ENCODE measurements at regions not wholly inside any gene's neighbourhood (a gene's known extent, or its start where the extent isn't known, plus 50 kb on each side); places are given as distances from the start of the nearest gene placed in this dataset.

DNA sequence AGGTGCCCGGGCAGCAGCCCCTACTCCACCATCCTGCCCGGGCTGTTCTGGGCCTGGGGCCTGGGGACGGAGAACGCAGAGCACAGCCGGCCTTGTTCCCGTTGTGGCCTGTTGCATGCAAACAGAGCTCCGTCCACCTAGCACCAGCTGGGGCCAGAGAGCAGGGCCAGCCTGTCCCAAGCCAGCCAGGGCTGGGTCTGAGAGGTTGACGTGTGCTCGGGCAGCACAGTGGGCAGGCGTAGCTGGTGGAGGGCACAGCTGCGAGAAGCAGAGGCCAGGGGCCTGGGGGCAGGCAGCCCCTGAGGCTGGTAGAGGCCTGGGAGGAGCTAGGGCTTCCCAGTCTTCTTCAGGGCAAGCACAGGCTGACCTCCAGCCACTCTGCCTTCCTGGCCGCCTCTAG lies 1192.6 kb downstream of the BRD1 start:
- no peak for DNase-seq (ENCODE audit: low read depth in 1 of 2, low spot score in 1 of 2)
- Histone ChIP-seq H3K27ac (replicated peaks) (no peak overlapping the region), H3K4me3 (replicated peaks; ENCODE audit: insufficient read depth, low read length) (no peak overlapping the region), H3K27me3 (ENCODE audit: insufficient read depth, poor library complexity, severe bottlenecking) (no peaks in the 10 kb centered on the region)
- no peak for TF ChIP-seq SPI1 (IDR thresholded peaks at IDR 0.05; ENCODE audit: borderline replicate concordance, low read depth)
- TF ChIP-seq, protein P1, sequence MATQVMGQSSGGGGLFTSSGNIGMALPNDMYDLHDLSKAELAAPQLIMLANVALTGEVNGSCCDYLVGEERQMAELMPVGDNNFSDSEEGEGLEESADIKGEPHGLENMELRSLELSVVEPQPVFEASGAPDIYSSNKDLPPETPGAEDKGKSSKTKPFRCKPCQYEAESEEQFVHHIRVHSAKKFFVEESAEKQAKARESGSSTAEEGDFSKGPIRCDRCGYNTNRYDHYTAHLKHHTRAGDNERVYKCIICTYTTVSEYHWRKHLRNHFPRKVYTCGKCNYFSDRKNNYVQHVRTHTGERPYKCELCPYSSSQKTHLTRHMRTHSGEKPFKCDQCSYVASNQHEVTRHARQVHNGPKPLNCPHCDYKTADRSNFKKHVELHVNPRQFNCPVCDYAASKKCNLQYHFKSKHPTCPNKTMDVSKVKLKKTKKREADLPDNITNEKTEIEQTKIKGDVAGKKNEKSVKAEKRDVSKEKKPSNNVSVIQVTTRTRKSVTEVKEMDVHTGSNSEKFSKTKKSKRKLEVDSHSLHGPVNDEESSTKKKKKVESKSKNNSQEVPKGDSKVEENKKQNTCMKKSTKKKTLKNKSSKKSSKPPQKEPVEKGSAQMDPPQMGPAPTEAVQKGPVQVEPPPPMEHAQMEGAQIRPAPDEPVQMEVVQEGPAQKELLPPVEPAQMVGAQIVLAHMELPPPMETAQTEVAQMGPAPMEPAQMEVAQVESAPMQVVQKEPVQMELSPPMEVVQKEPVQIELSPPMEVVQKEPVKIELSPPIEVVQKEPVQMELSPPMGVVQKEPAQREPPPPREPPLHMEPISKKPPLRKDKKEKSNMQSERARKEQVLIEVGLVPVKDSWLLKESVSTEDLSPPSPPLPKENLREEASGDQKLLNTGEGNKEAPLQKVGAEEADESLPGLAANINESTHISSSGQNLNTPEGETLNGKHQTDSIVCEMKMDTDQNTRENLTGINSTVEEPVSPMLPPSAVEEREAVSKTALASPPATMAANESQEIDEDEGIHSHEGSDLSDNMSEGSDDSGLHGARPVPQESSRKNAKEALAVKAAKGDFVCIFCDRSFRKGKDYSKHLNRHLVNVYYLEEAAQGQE (IDR thresholded peaks at IDR 0.05; ENCODE audit: insufficient replicate concordance, low read depth) = no peak
- TF ChIP-seq, protein P2, sequence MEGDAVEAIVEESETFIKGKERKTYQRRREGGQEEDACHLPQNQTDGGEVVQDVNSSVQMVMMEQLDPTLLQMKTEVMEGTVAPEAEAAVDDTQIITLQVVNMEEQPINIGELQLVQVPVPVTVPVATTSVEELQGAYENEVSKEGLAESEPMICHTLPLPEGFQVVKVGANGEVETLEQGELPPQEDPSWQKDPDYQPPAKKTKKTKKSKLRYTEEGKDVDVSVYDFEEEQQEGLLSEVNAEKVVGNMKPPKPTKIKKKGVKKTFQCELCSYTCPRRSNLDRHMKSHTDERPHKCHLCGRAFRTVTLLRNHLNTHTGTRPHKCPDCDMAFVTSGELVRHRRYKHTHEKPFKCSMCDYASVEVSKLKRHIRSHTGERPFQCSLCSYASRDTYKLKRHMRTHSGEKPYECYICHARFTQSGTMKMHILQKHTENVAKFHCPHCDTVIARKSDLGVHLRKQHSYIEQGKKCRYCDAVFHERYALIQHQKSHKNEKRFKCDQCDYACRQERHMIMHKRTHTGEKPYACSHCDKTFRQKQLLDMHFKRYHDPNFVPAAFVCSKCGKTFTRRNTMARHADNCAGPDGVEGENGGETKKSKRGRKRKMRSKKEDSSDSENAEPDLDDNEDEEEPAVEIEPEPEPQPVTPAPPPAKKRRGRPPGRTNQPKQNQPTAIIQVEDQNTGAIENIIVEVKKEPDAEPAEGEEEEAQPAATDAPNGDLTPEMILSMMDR (IDR thresholded peaks at IDR 0.05; ENCODE audit: insufficient read depth, low read length) = no peak
- TF ChIP-seq GABPA (IDR thresholded peaks at IDR 0.05; ENCODE audit: low read depth) = no peak
- no peak for TF ChIP-seq POLR2AphosphoS5 (IDR thresholded peaks at IDR 0.05; ENCODE audit: low read depth)

DNA sequence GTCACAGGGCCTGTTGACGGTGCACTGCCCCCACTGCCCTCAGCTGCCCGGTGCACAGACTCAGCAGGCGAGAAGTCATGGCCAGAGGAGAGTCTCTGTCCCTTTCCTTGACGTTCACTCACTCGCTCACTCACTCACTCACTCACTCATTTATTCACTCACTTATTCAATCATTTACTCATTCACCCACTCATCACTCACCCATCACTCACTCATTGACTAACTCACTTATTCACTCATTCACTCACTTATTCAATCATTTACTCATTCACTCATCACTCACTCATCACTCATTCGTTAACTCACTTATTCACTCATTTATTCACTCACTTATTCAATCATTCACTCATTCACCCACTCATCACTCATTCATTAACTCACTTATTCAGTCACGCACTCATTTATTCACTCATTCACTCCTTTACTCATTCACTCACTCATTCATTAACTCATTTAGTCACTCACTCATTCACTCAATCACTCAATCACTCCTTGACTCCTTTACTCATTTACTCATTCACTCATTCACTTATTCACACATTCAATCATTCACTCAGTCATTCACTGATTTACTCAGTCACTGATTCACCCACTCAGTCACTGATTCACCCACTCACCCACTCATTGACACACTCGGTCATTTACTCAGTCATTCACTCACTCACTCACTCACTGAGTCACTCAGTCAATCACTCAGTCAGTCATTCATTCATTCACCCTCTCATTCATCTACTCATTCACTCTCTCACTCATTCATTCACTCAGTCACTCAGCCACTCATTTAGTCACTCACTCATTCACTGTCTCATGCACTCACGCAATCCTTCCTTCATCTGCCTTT lies 1193.5 kb downstream of the BRD1 start:
- TF ChIP-seq, protein P1 (IDR thresholded peaks at IDR 0.05; ENCODE audit: insufficient replicate concordance, low read depth) = no peak
- no peak for TF ChIP-seq GABPA (IDR thresholded peaks at IDR 0.05; ENCODE audit: low read depth)
- no peak for TF ChIP-seq SPI1 (IDR thresholded peaks at IDR 0.05; ENCODE audit: borderline replicate concordance, low read depth)
- no peak for TF ChIP-seq POLR2AphosphoS5 (IDR thresholded peaks at IDR 0.05; ENCODE audit: low read depth)
- H3K4me3 ChIP-seq (replicated peaks; ENCODE audit: insufficient read depth, low read length) = no peak overlapping the region
- no peaks in the 10 kb centered on the region for H3K27me3 ChIP-seq (ENCODE audit: insufficient read depth, poor library complexity, severe bottlenecking)
- H3K27ac ChIP-seq (replicated peaks) = no peak overlapping the region
- DNase-seq (ENCODE audit: low read depth in 1 of 2, low spot score in 1 of 2) = no peak

DNA sequence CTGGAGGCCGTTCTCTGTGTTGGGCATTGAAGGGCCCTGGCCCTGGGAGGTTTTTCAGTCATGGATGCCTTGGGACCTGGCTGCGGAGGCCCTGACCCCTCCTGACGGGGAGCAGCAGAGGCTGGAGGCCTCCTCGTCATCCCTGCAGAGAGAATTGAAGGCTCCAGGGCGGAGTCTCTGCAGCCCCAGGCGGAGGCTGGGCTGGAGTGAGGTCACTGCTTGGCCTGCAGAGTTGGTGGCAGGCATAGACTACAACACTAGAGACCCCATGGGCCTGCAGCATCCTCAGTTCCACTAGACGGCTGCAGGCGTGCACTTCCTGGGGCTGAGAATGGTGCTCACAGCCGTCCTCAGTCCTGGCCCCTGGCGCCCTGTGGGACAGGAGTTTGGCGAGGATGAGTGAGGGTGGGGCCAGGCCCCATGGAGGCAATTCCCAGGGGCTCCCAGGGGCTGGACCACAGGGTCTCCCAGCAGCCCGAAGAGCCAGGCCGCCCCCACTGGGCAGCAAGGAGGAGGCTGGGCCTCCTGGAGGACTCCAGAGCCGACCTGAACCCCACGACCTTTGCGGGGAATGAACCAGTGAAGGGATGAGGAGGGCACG lies 1194.9 kb downstream of the BRD1 start:
- DNase-seq (ENCODE audit: low read depth in 1 of 2, low spot score in 1 of 2) = no peak
- TF ChIP-seq GABPA (IDR thresholded peaks at IDR 0.05; ENCODE audit: low read depth) = no peak
- H3K4me3 ChIP-seq (replicated peaks; ENCODE audit: insufficient read depth, low read length) = no peak overlapping the region
- H3K27ac ChIP-seq (replicated peaks) = no peak overlapping the region
- no peaks in the 10 kb centered on the region for H3K27me3 ChIP-seq (ENCODE audit: insufficient read depth, poor library complexity, severe bottlenecking)

DNA sequence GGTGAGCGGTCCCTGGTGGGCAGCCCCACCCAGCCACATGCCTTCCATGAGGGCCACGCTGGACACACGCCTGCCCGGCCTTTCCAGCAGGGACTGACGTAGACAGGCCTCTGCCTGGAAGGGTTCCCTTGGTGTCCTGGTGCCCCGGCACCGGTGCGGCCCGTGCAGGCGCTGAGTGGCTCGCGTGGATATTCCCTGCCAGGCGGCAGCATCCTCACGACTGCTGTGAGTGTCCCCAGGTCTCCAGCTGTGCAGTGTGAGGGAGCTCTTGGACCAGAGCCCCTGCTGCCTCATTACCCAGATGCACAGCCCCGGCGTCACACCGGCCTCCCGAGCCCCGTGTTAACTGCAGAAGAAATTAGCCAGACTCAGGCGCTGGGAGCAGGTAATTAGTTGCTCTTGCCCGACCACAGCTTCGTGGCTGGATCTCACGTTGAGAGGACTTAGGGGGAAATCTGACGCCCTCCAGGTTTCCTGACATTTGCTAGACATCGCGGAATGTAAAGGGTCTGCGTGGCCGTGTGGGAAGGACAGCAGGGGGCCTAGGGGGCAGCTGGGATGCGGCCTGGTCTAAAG lies 1196.3 kb downstream of the BRD1 start:
- Histone ChIP-seq H3K27ac (replicated peaks) (no peak overlapping the region), H3K4me3 (replicated peaks; ENCODE audit: insufficient read depth, low read length) (no peak overlapping the region), H3K27me3 (ENCODE audit: insufficient read depth, poor library complexity, severe bottlenecking) (no peaks in the 10 kb centered on the region)
- TF ChIP-seq, protein P2 (IDR thresholded peaks at IDR 0.05; ENCODE audit: insufficient read depth, low read length) = no peak
- TF ChIP-seq SPI1 (IDR thresholded peaks at IDR 0.05; ENCODE audit: borderline replicate concordance, low read depth) (no peak), POLR2AphosphoS5 (IDR thresholded peaks at IDR 0.05; ENCODE audit: low read depth) (no peak), GABPA (IDR thresholded peaks at IDR 0.05; ENCODE audit: low read depth) (no peak)
- TF ChIP-seq, protein P1 (IDR thresholded peaks at IDR 0.05; ENCODE audit: insufficient replicate concordance, low read depth) = no peak
- DNase-seq (ENCODE audit: low read depth in 1 of 2, low spot score in 1 of 2) = no peak

Data from HL-60 (cell line).